Stimulated activated CD4-positive, alpha-beta T cell treated with anti-CD3 and anti-CD28 coated beads, TNF-alpha, amount 100 ng/mL, for 48 hours (primary cell): ENCODE measurements at regions not wholly inside any gene's neighbourhood (a gene's known extent, or its start where the extent isn't known, plus 50 kb on each side); places are given as distances from the start of the nearest gene placed in this dataset.

Experiments used
- DNase-seq, 3 donors: peaks; one replicate each; pipeline ENCODE4 v3.0.0-alpha.2; 2020; ENCODE audit warnings: low read depth in 3 of 3

GRCh38 chr1:39134768-39135333 is 69.6 kb upstream of the MACF1 start:
- DNase-seq: no peak

GRCh38 chr1:39136638-39137037 is 67.9 kb upstream of the MACF1 start:
- no peak for DNase-seq

- DNase-seq: no peak
These were observed 64.7 kb upstream of the MACF1 start for GRCh38 chr1:39139723-39140360.

GRCh38 chr1:39141925-39142324 is 62.6 kb upstream of the MACF1 start:
- no peak for DNase-seq

GRCh38 chr1:39142401-39143060 is 62.0 kb upstream of the MACF1 start:
- DNase-seq: no peak

GRCh38 chr1:39144924-39145323 is 59.6 kb upstream of the MACF1 start:
- no peak for DNase-seq

GRCh38 chr1:39145331-39145965 is 59.0 kb upstream of the MACF1 start:
- DNase-seq: no peak

- DNase-seq: no peak
These were observed 57.8 kb upstream of the MACF1 start for GRCh38 chr1:39146681-39147080.

- DNase-seq: no peak
These were observed 57.1 kb upstream of the MACF1 start for GRCh38 chr1:39147099-39148025.

GRCh38 chr1:39148942-39149341 is 55.6 kb upstream of the MACF1 start:
- no peak for DNase-seq

GRCh38 chr1:39149509-39149908 is 55.0 kb upstream of the MACF1 start:
- no peak for DNase-seq

GRCh38 chr1:39150779-39151178 is 53.7 kb upstream of the MACF1 start:
- DNase-seq: no peak

GRCh38 chr1:39151267-39151666 is 53.2 kb upstream of the MACF1 start:
- no peak for DNase-seq

GRCh38 chr1:39152923-39153322 is 51.6 kb upstream of the MACF1 start:
- no peak for DNase-seq

- no peak for DNase-seq
These were observed 50.8 kb upstream of the MACF1 start for GRCh38 chr1:39153684-39154083.

- DNase-seq: no peak
These were observed 49.7 kb upstream of the MACF1 start for GRCh38 chr1:39154553-39155421.
